NCI-H1092 (cell line): ENCODE measurements at regions not wholly inside any gene's neighbourhood (a gene's known extent, or its start where the extent isn't known, plus 50 kb on each side); places are given as distances from the start of the nearest gene placed in this dataset.

ENCODE experiments used
- DNase-seq: peaks from one replicate; lab custom pipeline; 2025; lab: John Stamatoyannopoulos, UW

DNA sequence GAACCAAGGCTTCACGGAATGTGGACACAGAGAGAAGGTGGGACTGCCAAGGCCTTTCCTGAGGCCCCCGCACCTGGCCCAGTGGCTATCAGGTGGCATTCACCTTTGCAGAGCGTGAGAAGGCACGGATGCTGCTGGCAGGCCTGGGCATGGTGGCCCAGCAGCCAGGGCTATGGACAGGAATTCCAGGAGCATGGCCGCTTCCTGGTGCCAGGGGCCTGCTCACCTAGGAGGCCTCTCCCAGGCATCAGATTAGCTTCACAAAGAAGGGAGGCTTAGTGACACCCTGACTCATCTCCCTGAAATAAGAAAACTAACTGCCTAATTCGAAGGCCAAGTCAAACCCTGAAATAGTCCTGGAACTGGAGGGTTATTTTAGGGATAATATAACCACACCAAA, 155.8 kb downstream of the TEX29 start:
- DNase-seq: no peak

DNA sequence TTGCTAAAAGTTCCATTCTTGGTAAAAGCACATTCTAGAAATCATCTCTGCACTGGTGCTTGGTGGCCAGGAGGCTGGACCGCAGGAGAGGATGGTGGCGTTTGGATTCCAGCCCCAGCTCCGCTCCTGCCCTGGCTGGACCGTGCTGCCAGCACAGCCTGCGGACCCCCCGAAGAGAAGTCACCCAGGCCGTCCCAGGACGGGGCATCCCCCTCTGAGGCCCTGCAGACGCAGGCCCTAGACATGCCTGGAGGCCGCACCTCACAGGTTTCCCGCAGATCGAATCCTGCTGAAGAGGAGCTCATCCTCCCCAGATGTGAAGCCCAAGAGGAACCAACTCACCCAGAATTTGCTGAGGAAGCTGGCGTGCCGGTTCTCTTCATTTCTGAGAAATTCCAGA, 159.0 kb downstream of the TEX29 start:
- DNase-seq: no peak

DNA sequence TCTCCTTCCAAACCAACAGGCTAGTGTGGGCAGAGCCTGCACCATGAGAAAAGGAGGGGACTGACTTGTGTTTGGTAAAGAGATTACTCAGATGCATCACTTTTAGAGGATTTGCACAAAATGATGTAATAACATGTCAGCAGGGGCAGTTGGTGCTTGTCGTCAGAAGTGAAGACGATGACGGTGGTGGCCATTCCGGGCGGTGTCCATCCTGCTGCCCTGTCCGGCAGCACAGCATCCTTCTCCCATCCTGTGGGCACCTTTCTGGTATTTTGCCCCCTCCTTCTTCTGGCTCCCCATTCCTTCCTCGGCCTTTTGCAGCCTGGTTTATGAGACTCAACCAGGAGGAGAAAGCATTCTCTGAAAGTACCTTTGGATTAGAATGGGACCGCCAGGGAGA, 160.1 kb downstream of the TEX29 start:
- no peak for DNase-seq

DNA sequence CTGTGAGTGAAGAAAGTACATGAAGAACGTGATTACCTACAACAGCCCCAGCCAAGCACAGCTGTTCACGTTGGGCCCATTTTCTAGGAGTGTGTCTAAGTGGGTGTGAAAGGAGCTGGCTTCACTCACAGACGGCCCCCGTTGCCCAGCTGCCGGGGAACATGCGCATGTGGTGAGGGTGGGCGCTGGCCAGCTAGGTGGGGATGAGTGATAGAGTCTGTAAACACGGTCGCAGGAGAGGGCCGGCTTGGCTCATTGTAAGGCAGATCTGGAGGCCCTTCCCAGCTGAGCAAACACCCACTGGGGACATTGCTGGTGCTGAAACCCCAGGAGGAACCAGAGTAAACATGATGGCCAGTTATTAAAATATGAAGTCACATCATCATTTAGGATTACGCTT, 160.5 kb downstream of the TEX29 start:
- peak; percentile 99 for DNase-seq

DNA sequence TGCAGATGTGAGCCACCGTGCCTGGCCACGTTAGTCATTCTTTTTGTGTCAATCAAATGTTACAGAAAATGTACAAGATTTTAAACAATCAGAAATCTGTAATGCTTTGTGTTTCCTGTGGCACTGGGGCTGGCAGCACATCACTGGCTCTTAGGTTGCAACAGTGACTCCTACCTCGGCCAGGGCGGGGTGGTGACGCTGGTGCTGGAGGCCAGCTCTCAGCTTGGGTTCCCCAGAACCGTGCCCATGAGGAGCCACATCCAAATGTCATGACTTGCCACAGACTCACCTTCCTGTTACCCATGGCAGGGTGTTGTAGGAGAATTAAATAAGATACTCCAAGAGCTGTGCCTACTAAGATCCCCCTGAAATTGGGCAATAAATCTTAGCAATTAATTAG, 161.7 kb downstream of the TEX29 start:
- DNase-seq: no peak

DNA sequence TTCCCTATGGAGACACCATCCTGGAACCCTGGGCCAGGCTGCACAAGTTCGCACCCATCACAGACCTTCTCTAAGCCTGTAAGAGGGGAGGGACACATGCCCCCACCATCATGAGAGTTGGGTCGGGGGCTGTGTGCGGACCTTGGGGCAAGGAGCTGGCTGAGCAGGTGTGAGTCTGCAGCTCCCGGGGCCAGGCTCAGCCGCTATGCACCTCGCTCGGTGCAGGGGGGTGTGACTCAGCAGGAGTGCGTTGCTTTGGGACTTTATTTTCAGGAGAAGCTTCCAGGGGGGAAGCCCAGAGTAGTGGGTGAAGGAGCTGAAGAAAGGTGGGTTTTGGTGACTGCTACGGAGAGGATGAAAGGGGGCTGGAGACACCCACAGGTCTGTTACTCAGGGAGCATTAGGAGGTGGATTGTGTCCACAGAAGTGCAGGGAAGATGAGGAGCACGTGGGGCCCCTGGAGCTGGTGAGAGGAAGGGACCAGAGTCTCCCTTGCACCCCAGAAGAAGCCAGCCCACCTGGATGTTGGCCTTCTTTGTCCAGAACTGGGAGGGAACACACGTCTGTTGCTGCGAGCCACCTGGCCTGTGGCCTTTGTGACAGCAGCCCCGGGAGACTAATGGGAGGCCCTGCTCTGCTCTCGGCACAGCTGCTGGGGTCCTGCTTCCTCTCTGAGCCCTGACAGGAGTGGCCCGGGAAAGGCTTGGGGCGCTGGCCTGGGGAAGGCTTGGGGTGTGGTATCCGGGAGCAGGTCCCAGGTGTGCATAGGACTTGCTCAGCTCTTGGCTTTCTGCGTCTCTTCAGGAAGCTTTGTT, 162.6 kb downstream of the TEX29 start:
- DNase-seq: no peak

DNA sequence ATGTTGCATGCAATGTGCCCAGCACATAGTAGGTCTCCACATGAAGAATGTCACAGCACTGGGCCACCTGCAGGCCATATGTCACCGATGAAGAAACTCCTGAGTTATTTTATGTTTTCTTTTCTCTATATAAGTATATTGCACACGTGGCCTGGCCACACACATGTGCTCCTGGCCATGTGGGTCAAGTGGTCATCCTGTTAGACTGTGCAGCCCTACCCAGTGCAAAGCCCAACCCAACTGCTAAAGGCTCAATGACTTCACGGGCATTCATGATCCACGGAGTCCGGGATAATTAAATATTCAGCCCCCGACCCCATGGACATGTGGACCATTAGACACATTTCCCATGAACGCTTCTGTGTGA, 163.2 kb downstream of the TEX29 start:
- DNase-seq: no peak

DNA sequence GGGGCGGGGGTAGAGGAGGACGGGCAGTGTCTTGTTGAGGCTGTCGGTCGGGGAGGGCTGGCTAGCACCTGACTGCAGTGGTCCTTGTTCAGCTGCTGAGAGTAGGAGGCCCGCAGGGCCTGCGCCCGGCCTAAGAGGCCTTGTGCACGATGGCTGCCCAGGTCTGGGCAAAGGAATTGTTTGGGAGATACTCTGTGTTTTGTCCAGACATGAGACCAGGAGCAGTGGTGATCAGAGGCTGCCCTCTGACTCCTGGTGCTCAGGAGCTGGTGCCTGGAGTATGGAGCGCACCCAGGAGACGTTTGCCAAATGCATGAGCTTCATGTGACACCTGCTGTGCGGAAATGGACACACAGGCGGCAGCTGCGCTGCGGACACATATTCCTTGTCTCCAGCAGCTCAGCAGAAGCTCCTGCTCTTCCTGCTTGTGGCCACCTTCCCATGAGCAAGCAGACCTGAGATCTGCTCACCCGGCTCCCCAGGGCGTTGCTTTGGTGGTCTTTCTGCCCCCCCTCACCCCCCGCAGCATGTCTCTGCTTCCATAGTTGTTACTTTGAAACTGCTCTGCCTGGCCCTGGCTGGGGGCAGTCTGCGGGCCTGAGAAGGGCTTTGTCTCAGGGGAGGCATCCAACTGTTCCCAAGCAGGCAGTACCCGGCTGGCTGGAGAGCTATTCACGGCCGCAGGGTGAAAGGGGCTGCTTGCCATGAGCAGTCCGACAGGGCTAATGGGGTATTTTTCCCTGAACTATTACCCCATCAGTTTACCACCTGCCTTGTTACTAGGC, 163.9 kb downstream of the TEX29 start:
- DNase-seq: peak; percentile 76

DNA sequence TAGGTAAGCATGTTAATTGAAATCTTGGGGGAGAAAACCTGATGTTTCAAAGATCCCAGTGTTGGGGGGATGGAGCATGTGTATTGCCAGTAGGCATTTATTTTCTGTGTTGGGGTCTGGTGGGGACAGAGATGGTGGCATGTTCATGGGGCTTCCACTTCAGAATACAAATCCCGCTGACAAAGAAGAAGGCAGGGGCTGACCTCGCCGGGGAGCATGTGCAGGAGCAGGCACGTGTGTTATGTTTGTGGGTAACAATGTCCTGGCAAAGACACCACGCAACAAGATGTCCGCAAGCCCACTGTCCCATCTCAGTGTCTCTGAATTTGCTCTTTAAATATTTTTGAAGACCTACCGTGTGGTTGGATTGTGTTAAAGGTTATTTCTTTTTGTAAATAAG, 164.5 kb downstream of the TEX29 start:
- no peak for DNase-seq

DNA sequence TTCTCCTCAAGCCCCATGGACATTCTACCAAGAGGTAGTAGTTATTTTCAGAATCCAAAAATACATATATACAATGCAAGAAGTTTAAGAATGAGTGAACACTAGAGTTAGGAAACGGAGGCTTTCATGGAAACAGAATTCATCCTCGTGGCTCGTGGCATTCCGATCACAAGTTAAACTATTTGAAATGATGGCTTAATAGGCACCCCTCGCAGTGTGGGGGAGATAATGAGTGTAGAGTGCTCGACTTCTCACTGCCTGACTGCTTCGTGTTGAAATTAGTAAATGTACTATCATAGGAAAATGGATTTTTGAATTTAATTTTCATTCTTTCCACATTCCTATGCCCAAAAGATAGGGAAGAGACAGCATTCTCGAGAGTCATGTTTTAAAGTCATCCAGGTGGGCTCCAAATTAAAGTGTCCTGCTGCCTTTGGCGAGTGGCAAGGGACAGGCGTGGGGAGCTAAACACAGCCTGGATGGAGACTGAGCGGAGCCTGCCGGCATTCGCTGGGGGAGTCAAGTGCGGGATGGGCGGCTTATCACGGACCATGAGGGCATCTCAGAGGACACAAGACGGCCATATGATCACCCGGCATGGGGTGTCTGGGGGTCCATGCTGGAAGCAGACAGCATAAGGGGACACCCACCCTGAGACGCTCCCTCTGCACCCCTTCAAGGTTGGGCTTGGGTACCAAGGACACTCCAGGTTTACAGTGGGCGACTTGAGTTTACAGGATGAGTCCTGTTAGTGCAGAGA, 165.2 kb downstream of the TEX29 start:
- DNase-seq: no peak

DNA sequence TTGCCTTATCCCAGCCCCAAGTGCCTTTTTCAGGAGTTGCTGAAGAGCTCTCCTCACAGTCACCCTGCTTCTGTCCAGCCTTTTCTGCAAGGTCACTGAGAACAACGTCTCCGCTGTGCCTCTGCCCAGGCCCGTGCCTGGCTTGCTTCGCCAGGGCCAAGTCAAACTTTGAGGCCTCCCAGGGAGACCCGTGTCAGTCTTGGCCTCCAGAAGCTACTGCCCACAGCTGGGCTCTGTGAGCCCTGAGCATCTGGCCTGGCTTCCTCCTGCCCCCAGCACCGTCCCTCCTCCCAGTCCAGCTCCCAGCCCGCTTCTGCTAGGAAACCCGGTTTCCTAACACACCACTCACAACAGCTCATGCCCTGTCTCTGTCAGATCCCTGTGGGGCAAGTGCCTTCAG, 165.9 kb downstream of the TEX29 start:
- DNase-seq: no peak

DNA sequence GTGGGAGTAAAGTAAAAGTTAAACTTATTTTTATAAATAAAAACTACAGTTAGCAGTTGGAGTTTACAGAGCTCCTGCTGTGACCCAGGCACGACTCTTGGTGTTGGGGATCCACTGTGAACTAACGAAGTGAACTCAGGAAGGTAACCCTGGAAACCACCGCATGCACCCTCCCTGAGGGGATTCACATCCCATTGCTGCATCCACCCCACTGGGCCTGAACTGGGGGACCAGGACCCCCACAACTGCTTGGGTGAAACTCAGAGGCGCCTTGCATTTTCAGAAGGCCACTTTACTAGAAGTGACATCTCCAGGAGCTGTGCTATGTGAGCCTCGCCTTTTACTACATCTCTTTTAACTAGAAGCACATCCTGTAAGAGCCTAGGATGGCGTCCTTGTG, 166.4 kb downstream of the TEX29 start:
- no peak for DNase-seq

DNA sequence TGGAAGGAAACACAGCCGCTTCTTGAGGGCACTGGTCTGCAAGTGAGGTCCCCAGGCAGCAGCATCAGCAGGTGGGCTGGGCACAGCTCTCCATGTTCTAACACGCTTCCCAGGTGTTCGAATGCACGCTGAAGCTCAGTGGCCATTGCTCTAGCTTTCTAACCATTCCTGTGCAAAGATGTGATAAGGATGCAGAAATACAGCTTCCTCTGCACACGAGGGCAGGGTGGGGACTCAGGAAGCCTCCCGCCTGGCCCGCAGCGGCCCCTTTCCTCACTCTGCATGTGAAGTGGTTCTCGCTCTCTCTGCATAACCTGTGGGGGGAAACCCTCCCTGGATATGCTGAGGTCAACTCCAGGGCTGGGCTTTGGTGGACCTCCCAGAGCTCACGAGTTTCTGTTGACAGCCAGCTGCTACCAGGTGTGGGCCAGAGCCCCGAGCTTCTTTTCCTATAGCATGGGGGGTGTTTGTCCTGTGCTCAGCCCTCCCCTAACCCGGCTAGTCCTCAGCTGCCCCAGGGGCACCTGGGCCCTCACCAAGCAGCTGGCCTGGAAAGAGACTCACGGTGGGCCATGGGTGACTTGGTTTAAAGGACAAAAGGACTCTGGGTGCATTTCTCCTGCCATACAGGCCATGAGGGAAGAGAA, 168.2 kb downstream of the TEX29 start:
- no peak for DNase-seq

DNA sequence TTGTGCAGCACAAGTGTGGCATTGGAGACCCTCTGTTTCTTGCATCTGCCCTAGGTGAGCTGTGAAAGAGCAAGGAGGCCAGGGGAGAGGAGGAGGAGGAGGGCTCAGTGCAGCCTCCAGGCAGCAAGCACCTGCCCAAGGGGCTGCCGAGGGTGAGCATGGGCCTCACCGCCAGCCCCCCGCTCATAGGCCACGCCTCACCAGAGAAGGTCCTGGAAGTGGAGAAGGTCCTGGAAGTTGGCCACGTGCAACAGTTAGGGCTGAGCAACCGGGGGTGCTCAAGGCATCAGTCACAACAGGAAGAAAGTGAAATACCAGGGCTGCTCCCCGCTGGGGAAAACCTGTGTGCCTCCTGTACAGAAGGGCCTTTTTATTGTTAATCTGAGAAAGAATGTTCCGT, 168.9 kb downstream of the TEX29 start:
- no peak for DNase-seq

DNA sequence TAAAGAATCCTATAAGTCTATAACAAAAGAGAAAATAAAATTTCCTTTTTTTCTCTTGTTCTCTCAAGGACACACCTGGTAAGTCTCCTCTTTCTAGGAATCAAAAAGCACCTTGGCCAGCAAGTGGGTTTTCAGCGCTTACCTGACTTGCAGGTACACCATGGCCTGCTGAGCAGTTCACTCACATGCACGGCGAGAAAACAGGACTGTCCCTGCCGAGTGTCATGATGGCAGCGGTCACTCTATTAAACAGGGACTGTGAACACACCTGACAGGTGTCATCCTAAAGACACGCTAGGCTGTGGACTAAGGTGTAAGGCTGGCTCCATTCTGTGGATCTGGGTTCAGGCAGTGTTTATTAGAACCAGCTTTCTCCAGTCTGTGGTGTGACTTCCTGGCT, 170.2 kb downstream of the TEX29 start:
- DNase-seq: no peak

DNA sequence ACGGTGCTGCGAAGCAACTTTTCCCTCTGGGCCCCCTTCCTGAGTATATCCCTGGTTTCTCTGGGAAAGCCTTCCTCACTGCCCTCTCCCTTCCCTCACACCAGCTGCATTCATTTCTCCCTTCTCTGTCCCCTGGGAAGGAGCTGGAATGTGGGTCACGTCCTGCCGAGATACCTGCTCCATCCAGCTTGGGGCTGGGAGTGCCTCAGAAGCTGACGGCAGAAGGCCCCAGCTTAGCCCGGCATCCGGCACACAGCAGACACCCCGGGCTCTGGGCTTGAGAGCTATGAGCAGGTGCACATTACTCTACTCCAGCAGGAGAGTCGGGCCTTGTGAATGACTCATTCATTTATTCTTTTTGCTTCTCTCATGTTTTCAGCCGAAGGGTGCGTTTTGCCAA, 170.6 kb downstream of the TEX29 start:
- DNase-seq: no peak

DNA sequence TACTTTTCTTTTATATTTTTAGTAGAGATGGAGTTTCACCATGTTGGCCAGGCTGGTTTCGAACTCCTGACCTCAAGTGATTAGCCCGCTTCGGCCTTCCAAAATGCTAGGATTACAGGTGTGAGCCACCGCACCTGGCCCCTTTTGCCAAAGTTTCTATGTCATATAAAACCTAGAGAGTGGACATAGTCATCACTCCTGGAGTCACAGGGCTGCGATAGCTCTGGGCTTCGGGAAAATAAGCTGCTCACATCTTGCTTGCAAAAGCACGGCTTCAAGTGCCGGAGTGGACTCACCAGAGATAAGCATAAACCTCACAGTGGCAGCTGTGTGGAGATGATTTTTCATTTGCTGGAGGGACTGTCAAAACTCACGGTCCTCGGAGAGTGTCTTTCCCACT, 171.2 kb downstream of the TEX29 start:
- no peak for DNase-seq

DNA sequence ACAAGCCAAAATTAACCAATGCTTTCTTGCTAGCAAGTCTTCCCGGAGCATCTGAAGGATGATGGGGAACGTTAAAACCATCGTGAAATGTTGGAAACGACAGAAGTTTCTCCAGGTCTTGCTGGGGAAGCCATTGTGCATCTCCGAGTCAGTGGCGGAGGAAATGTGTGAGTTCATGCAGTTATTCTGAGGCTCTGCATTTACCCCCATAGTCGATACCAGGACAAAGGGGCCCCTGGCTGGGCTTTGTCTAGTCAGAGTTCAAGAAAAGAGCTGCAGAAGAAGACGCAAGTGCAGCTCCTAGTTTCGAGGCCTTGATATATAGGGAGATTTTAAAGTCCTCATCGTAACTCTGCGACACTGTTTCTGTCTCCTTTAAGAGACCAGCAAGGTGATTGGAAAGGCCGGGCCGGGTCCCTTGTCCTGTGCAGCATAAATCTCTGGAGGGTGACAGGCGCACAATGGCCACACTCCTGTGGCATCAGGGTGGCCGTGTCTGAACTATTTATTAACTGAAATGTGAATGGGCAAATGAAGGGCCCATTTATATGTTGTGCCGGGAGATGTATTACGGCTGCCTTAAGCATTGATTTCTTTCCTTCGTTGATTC, 172.0 kb downstream of the TEX29 start:
- DNase-seq: no peak

DNA sequence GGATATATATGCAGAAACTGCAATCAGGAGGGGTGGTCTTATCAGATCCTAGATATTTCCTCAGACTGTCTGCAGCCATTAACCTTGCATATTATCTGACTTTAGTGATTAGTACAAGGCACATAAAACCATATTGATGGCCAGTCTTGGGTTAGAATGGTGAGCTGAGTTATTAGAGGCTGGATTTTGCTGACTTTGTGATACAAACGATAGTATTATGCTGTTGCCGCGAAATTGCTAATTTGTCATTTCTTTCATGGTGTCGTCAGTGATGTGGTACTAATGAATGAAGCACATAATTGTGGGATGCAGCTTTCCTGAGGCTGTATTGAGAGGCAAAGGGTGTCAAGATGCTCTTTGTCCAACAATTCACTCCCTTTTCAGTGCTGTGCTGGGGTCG, 172.5 kb downstream of the TEX29 start:
- DNase-seq: no peak

DNA sequence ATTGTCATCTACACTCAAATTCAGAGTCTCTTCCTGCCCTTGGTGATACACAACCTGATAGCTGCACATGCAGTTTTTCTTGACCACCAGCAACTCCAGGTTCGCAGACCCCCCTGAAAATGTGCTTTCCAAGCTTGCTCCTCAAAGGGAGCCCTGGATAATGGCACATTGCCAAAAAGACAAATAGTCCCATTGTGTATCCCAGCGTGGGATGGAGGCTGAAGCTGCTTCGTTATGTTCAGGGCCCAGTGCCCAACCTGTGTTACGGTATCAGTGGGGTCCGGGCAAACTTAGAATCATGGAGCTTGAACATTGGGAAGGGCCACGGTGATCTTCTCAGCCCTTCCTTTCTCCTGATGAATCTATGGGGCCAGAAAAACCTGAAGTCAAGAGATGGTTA, 173.0 kb downstream of the TEX29 start:
- no peak for DNase-seq

DNA sequence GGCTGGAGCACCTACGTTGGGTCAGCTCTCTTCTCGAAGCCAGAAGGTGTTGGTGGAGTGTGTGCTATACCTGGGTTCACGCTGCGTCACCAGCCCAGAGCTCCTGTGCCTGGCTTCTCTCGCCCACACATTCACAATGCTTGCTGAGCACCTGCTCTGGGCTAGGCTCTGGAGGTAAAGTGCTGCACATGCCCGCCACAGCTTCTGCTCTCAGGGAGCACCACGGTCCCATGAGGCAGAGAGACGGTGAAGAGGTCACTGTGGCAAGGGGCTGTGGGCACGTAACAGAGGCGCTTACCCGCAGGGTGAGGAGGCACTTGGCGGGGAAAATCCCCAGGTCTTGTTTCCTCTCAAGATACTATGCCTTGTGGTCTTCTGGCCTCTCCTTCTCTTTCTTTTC, 174.2 kb downstream of the TEX29 start:
- no peak for DNase-seq
